ENCODE measurements at regions not wholly inside any gene's neighbourhood (a gene's known extent, or its start where the extent isn't known, plus 50 kb on each side); places are given as distances from the start of the nearest gene placed in this dataset.

- Mint-ChIP-seq H3K27ac (ENCODE audit: unreplicated experiment) (no peak overlapping the region), H3K27me3 (ENCODE audit: unreplicated experiment) (peaks cover 2% of the 10 kb centered on the region), H3K9me3 (ENCODE audit: unreplicated experiment) (peaks cover 6% of the 10 kb centered on the region), H3K4me3 (ENCODE audit: unreplicated experiment) (no peak overlapping the region), H3K36me3 (ENCODE audit: unreplicated experiment) (no peaks in the 10 kb centered on the region), H3K4me1 (ENCODE audit: unreplicated experiment) (no peaks in the 10 kb centered on the region)
- DNase-seq (ENCODE audit: extremely low spot score, unreplicated experiment): no peak
- TF ChIP-seq, protein P1, sequence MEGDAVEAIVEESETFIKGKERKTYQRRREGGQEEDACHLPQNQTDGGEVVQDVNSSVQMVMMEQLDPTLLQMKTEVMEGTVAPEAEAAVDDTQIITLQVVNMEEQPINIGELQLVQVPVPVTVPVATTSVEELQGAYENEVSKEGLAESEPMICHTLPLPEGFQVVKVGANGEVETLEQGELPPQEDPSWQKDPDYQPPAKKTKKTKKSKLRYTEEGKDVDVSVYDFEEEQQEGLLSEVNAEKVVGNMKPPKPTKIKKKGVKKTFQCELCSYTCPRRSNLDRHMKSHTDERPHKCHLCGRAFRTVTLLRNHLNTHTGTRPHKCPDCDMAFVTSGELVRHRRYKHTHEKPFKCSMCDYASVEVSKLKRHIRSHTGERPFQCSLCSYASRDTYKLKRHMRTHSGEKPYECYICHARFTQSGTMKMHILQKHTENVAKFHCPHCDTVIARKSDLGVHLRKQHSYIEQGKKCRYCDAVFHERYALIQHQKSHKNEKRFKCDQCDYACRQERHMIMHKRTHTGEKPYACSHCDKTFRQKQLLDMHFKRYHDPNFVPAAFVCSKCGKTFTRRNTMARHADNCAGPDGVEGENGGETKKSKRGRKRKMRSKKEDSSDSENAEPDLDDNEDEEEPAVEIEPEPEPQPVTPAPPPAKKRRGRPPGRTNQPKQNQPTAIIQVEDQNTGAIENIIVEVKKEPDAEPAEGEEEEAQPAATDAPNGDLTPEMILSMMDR (IDR thresholded peaks at IDR 0.05): no peak
Measured at GRCh38 chr6:81003894-81004293, 748.6 kb downstream of the TENT5A start.

- H3K4me3 Mint-ChIP-seq (ENCODE audit: unreplicated experiment): no peak overlapping the region
- DNase-seq (ENCODE audit: extremely low spot score, unreplicated experiment): no peak
Measured at GRCh38 chr6:81003156-81003555, 749.3 kb downstream of the TENT5A start.

DNA sequence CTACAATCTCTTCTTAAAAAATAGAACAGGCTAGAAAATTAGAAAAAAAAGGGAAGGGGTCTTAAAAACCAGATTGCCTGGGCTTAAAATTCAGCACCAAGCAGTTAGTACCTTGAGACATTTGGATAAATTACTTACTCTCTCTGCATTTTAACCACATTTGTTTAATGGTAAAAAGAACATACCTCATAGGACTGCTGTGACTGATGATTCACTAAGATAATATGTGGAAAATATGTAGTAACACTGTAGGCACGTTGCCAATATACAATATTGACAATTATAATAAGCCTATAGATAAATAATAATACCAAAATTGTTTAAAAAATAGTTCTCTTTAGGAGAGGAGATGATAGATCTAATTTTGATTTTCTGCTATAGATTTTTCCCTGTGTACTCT is 750.4 kb downstream of the TENT5A start:
- H3K9me3 Mint-ChIP-seq (ENCODE audit: unreplicated experiment): no peaks in the 10 kb centered on the region
- no peak overlapping the region for H3K4me3 Mint-ChIP-seq (ENCODE audit: unreplicated experiment)
- no peak for DNase-seq (ENCODE audit: extremely low spot score, unreplicated experiment)
- no peaks in the 10 kb centered on the region for H3K4me1 Mint-ChIP-seq (ENCODE audit: unreplicated experiment)
- no peak overlapping the region for H3K27ac Mint-ChIP-seq (ENCODE audit: unreplicated experiment)
- TF ChIP-seq, protein P1 (IDR thresholded peaks at IDR 0.05): no peak
- no peaks in the 10 kb centered on the region for H3K36me3 Mint-ChIP-seq (ENCODE audit: unreplicated experiment)
- H3K27me3 Mint-ChIP-seq (ENCODE audit: unreplicated experiment): peaks cover 2% of the 10 kb centered on the region

More at GRCh38 chr6:81003156-81003555, 749.3 kb downstream of the TENT5A start:
- peaks cover 1% of the 10 kb centered on the region for H3K9me3 Mint-ChIP-seq (ENCODE audit: unreplicated experiment)
- no peaks in the 10 kb centered on the region for H3K36me3 Mint-ChIP-seq (ENCODE audit: unreplicated experiment)
- TF ChIP-seq, protein P1 (IDR thresholded peaks at IDR 0.05): no peak
- no peak overlapping the region for H3K27ac Mint-ChIP-seq (ENCODE audit: unreplicated experiment)
- peaks cover 2% of the 10 kb centered on the region for H3K27me3 Mint-ChIP-seq (ENCODE audit: unreplicated experiment)
- H3K4me1 Mint-ChIP-seq (ENCODE audit: unreplicated experiment): no peaks in the 10 kb centered on the region

DNA sequence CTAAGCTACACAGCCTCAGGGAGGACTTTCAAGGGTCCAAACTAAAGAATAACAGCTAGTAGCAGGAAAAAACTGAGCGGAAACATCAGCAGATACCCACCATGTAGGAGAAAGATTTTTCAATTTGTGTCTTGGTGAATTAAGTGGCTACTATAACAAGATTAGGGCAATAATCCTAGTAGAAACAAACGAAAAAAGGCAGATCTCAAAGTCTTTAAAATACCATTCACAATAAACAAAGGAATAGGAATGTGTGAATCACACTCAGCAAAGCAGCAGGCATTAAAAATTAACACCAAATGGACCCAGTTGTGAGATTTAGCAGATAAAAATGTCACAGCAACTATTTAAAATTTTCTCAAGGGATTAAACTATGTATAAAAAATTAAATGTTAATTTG is 761.2 kb downstream of the TENT5A start:
- H3K27me3 Mint-ChIP-seq (ENCODE audit: unreplicated experiment): peaks cover 4% of the 10 kb centered on the region

DNA sequence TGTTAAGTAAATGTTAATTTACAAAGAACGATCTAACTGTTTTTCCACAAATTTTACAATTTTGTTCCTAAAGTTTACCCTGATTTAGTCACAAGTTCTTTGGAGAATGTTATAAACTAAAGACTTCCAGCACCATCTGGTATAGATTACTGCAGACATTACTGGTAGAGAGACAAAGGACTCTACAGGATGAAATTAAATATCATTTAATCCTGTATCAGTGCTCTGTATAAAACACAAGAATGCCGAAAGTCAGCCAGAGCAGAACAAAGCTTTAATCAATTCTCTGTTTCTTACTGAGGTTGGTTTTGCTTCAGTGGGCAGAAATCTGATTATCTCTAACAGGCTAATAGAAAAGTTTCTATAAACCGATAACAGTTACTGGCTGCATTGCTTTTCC is 763.6 kb downstream of the TENT5A start:
- no peak for DNase-seq (ENCODE audit: extremely low spot score, unreplicated experiment)
- TF ChIP-seq, protein P1 (IDR thresholded peaks at IDR 0.05): no peak
- Mint-ChIP-seq H3K4me1 (ENCODE audit: unreplicated experiment) (no peaks in the 10 kb centered on the region), H3K27ac (ENCODE audit: unreplicated experiment) (no peak overlapping the region), H3K4me3 (ENCODE audit: unreplicated experiment) (no peak overlapping the region), H3K9me3 (ENCODE audit: unreplicated experiment) (peaks cover 3% of the 10 kb centered on the region), H3K36me3 (ENCODE audit: unreplicated experiment) (no peaks in the 10 kb centered on the region), H3K27me3 (ENCODE audit: unreplicated experiment) (peaks cover 4% of the 10 kb centered on the region)

More for the DNA sequence above, 761.2 kb downstream of the TENT5A start:
- Mint-ChIP-seq H3K27ac (ENCODE audit: unreplicated experiment) (no peak overlapping the region), H3K9me3 (ENCODE audit: unreplicated experiment) (peaks cover 3% of the 10 kb centered on the region), H3K4me3 (ENCODE audit: unreplicated experiment) (no peak overlapping the region), H3K4me1 (ENCODE audit: unreplicated experiment) (no peaks in the 10 kb centered on the region), H3K36me3 (ENCODE audit: unreplicated experiment) (no peaks in the 10 kb centered on the region)
- TF ChIP-seq, protein P1 (IDR thresholded peaks at IDR 0.05): no peak
- DNase-seq (ENCODE audit: extremely low spot score, unreplicated experiment): no peak

Data from osteocyte (in vitro differentiated cells).